Hematopoietic multipotent progenitor cell treated with erythropoietin and hydrocortisone succinate and interleukin-3 and kit ligand, for 8 days (in vitro differentiated cells): ENCODE measurements at regions not wholly inside any gene's neighbourhood (a gene's known extent, or its start where the extent isn't known, plus 50 kb on each side); places are given as distances from the start of the nearest gene placed in this dataset.
"Not testable (repeated sequence)": the region's sequence is repeated elsewhere in the genome, so short reads cannot be mapped to it uniquely, and the experiment has no call there.

Experiments used
- DNase-seq: peaks from one replicate; pipeline ENCODE4 v3.0.0-alpha.2; 2015

DNA sequence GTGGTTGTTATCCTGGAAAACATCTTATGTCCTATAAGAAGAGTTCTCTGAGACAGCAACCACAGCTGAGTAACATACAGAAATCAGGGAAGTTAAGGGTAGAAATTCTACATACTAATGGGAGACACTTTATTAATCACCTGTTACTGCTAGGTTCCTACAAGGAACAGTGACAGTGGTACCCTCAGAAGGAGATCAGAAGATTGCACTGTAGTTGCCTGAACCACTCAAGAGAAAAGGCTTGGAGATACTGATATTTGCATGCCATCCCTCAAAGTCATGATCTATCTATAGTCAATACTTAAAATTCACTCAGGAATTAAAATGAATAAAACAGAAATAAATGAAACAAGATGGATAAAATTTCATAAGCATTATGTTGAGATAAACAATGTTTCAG lies 136.0 kb downstream of the LMLN start:
- DNase-seq, result no peak

GRCh38 chr3:198097048-198097447 lies 137.0 kb downstream of the LMLN start:
- no peak for DNase-seq

DNA sequence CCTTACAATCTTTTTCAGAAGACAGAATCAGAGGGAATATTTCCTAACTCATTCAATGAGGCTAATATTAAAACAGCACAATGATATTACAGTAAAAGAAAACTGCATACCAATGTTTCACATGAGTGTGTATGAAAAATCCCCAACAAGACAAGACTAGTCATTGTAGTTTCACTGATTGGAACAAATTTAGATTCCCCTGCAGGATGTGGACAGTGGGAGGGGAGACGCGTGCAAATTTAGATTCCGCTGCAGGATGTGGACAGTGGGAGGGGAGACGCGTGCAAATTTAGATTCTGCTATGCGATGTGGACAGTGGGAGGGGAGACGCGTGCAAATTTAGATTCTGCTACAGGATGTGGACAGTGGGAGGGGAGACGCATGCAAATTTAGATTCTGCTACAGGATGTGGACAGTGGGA lies 138.7 kb downstream of the LMLN start:
- not testable (repeated sequence) for DNase-seq

DNA sequence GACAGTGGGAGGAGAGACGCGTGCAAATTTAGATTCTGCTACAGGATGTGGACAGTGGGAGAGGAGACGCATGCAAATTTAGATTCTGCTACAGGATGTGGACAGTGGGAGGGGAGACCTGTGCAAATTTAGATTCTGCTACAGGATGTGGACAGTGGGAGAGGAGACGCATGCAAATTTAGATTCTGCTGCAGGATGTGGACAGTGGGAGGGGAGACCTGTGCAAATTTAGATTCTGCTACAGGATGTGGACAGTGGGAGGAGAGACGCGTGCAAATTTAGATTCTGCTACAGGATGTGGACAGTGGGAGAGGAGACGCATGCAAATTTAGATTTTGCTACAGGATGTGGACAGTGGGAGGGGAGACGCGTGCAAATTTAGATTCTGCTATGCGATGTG lies 143.1 kb downstream of the LMLN start:
- DNase-seq, result not testable (repeated sequence)

DNA sequence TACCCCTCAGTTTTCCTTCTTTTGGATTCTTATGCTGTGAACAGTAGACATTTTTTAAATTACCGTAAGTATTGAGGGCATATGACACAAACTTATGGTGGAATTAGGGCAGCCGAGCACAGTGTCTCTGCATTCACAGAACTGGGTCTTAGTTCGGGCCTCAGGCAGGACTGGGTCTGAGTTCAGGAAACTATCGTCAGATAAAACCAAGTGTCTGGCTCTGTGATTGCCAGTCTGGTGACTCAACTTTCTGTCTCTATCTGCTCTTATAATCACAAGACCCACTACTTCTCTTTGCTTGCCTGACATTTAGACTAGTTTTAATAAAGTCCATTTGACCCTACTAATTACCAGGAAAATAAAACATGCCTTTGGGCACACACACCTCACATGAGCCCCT lies 146.2 kb downstream of the LMLN start:
- no peak for DNase-seq

- no peak for DNase-seq
Observed at GRCh38 chr3:198107840-198108734, 148.1 kb downstream of the LMLN start.

DNA sequence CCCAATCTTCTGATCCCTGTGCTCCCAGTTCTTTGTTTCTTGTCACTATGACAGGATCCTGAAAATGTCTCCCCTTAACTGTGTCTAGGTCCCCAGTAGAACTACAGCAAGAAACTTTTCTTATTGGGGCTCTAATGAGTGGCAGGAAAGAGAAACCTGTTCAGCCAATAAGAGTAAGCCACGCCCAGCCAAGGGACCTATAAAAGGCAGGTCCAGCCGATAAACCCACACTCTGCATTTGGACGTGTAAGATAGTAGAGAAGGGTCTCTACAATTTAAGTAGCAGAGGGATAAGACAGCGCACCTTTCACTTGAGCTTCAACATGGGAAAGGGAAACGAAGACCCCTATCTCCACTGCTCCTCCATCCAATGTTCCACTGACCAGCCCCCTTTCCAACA lies 149.9 kb downstream of the LMLN start:
- no peak for DNase-seq

- no peak for DNase-seq
Observed at GRCh38 chr3:198112031-198112430, 152.0 kb downstream of the LMLN start.

DNA sequence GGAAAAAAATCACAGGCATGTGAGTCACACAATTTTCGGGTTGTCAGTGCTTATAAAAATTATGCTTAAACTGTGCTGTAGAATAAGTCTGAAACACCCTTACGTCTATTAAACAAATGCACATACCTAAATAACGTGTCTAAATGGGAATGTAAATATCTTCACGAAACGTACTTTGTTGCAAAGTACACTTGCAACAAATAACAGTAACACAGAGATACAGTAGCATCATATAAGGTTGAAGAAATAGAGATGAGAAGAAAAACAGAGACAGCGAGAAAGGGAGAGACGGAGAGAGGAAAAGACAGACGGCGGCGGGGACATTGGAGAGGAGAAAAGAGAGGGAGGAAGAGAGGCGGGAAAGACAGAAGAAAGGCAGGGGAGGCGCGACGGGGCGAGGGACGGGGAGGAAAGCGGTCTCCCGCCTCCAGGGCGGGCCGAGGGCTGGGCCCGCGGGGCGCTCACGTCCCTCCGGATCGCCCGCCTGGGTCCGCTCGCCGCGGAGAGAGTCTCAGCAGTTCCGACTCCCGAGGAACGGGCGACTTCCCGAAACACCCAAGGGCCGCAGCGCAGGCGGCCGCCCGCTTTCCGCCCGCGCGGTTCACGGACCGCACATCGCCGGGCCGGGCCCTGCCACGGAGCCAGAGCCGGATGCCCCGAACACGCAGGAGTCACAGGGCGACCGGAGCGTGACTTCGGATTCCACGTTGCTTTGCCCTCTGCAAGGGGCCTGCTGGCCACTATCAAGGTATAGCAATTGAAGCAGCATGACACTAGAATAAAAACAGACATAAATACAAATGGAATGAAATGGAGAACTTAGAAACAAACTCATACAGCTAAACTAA lies 153.4 kb downstream of the LMLN start:
- DNase-seq, result no peak

DNA sequence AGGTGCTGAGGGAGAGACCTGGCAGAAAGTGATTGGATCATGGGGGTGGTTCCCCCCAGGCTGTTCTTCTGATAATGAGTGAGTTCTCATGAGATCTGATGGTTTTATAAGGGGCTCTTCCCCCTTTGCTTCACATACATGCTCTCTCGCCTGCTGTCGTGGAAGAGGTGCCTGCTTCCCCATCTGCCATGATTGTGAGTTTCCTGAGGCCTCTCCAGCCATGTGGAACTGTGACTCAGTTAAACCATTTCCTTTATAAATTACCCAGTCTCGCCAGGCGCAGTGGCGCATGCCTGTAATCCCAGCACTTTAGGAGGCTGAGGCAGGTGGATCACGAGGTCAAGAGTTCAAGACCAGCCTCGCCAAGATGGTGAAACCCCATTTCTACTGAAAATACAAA lies 154.5 kb downstream of the LMLN start:
- DNase-seq, result not testable (repeated sequence)

DNA sequence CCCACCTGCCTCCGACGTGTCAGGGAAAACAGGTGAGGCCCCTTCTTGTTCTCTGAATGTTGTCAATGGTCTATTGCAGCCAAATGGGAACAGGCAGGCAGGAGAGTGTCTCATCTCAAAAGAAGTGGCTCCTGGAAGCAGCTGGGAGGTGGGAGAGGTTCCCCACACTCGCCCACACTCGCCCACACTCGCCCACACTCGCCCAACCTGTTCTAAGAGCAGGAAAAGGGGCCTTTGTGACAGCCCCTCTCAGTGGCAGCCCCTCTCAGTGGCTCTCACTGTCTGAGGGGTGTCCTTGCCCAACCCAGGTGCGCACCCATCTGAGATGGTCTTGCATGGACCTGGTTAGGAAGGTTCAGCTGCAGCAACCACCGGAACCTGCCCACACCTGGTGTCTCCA lies 162.2 kb downstream of the LMLN start:
- not testable (repeated sequence) for DNase-seq

GRCh38 chr3:198137038-198137835 lies 177.2 kb downstream of the LMLN start:
- DNase-seq, result not testable (repeated sequence)

DNA sequence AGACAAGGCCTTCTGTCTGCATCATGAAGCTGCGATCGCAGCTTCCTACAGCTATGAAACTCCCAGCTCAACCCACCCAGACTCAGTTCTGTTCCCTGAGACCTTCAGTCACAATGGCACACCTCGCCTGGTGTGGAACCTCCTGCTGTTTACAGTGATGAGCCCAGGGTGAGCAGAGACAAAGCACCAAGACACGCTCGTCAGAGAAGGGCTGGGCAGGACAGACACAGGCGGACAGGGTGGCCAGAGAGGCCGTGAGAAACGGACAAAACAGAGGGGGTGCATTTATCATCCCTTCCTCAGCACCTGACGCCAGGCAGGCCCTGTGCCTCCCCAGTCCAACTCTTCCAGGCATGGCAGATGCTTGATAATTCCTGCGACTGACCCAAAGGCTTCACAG lies 178.2 kb downstream of the LMLN start:
- DNase-seq, result not testable (repeated sequence)

DNA sequence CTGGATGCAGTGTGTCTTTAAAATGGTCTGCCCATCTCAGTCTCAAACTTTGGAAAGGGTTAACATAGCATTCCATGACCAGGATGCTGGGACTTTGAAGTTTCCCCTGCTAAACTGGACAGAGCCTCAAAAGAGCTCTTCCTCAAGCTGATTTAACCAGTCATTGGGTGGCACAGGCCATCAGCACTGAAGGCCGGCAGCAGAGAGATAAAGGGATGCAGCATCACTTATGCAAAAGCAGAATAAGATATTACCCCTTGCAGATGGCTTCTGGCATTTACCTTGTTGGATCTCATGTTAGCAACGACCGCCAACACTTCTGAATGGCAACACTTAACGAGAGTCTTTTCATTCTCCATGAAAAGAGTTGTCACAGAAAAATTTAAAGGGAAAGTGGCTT lies 179.0 kb downstream of the LMLN start:
- not testable (repeated sequence) for DNase-seq

DNA sequence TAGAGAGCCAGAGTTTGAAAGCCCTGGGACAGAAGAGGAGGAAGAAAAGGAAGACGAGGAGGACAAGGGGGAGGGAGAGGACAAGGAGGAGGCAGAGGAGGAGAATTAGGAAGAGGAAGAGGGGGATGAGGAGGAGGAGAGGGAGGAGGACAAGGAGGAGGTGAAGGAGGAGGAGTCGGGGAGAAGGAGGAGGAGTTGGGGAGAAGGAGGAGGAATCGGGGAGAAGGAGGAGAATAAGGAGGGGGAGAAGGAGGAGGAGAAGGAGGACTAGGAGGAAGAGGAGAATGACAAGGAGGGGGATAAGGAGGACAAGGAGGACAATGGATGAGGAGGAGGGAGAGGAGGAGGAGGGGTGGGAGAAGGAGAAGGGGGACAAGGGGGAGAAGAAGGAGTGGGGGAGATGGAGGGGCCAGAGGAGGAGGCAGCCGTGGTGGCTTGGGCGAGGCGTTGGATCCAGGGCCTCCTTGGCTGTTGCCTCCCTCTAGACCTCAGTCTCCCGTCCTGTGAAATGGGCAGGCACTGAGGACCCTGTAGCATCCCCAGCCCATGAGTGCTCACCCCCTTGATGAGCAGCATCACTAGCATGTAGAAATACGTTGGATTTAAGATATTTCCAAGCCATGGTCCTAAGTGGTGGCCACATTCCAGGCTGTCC lies 179.6 kb downstream of the LMLN start:
- not testable (repeated sequence) for DNase-seq

- not testable (repeated sequence) for DNase-seq
Observed at GRCh38 chr3:198143300-198144137, 183.5 kb downstream of the LMLN start.

GRCh38 chr3:198145231-198145784 lies 185.3 kb downstream of the LMLN start:
- DNase-seq, result not testable (repeated sequence)

- not testable (repeated sequence) for DNase-seq
Observed at GRCh38 chr3:198146070-198146469, 186.1 kb downstream of the LMLN start.

DNA sequence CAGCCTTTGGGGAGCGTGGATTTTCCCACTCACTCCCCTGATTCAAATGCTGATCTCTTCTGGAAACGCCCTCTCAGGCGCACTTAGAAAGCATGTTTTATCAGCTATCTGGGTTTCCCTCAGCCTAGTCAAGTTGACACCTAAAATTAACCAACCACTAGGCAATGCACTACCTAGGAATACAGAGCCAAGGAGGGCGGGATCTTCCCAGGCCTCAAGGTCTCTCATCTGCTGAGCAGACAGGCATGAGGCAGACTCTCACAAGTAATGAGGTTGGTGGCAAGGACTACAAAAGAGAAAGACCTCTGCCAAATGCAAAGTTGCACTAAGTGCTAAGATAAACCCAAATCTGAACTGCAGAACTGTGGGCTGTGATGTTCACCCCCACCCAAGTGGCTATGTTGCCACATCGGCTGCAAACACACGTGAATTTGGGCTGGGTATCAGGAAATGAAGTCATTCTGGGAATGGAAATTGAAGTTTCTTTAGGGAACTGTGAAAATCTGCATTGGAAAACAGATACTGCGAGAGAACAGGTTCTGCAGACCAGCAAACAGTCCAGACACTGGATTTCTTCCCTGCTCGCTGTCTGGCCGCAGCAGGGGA lies 186.6 kb downstream of the LMLN start:
- not testable (repeated sequence) for DNase-seq

DNA sequence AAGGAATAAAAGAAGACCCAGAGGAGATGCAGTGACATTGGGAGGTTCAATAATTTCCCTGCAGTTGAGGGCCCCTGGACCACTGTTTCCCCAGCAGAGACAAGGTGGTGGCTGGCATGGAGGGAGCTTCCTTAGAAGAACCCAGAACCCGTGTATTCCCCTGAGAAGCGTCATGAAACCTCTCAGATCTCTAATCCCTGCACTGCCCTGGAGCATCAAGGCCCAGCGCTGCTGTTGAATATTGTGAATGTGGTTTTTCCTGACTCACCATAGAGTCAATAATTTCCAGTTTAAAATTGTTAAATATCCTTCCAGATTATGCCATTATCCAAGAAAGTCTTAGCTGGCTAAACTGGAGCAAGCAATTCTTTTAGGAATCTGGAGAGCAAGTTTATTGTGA lies 187.2 kb downstream of the LMLN start:
- DNase-seq, result not testable (repeated sequence)

DNA sequence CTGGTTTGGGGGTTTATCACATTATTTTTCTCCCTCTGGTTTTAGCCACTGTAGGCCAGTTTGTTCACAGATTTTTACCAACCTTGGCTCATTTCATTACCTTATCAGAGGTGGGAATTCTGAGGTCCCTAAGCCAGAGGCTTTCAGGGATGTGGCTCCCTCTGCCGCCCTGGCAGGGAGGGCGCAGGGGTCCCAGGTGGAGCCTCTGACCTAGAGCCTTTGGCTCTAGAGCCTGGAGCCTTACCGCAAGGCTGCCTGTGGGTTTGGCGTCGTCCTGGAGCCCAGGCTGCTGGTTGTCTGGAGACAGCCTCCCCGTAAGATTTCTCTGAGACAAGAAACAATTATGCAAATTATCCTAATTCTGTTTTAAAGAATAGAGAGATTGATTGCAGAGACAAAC lies 188.0 kb downstream of the LMLN start:
- not testable (repeated sequence) for DNase-seq
